ENCODE measurements at regions not wholly inside any gene's neighbourhood (a gene's known extent, or its start where the extent isn't known, plus 50 kb on each side); places are given as distances from the start of the nearest gene placed in this dataset.

DNA sequence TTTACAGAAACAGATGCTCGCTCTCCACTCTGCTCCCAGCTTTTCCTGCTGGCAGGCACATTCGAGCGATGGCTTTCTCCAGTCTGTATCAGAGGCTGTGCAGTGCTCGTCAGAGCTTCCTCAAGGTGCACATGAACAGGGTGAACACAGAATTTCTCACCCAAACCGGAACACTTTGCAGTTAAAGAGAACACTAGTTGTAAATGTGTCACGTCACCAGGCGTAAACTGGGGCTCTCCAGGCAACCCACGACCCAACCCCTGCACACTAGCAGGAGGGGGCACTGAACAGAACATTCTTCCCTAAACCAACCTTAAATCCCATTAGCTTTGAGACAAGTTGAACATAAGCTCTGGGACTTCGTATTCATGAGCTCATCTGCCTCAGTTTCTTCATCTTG, 119.0 kb downstream of the RMI2 start (continued):
- TF ChIP-seq TAF1 (IDR thresholded peaks at IDR 0.05; ENCODE audit: borderline replicate concordance, low read depth, low read length) = no peak

DNA sequence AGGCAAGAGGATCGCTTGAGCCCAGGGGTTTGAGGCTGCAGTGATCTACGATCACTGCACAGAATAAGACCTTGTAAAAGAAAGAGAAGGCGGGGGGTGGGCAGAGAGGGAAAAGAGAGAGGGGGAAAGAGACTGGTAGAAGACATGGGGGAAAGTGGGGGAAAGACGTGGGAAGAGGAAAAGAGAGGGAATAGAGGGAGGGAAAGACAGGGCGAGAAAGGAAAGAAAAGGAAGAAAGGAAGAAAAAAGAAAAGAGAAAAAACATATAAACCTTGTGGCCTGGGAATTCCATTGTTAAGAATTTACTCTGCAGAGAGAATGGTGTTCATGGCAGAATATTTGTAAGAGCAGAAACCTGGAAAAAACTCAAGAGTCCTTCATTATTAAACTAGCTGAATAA, 120.4 kb downstream of the RMI2 start:
- Histone ChIP-seq H3K27ac (ENCODE audit: control insufficient read depth, insufficient read depth) (no peak overlapping the region), H3K79me2 (ENCODE audit: control insufficient read depth, insufficient read depth, low read length) (no peaks in the 10 kb centered on the region), H3K9me3 (replicated peaks; ENCODE audit: control insufficient read depth, insufficient read depth, low read length) (no peaks in the 10 kb centered on the region), H3K9ac (ENCODE audit: control insufficient read depth, insufficient read depth, low read length) (no peak overlapping the region), H3K4me2 (ENCODE audit: control insufficient read depth, insufficient read depth) (no peak overlapping the region), H2AFZ (ENCODE audit: control insufficient read depth, low read depth, low read length) (no peak overlapping the region), H4K20me1 (ENCODE audit: control insufficient read depth, insufficient read depth) (no peaks in the 10 kb centered on the region), H3K27me3 (replicated peaks in 1 of 2; ENCODE audit: control insufficient read depth in 2 of 2, insufficient read depth in 2 of 2, low read length in 1 of 2) (no peaks in the 10 kb centered on the region), H3K36me3 (ENCODE audit: control insufficient read depth in 2 of 2, insufficient read depth in 2 of 2, low read length in 1 of 2) (no peaks in the 10 kb centered on the region), H3K4me1 (ENCODE audit: control insufficient read depth, insufficient read depth, low read length) (no peaks in the 10 kb centered on the region), H3K4me3 (no peak overlapping the region)
- no peak for DNase-seq (ENCODE audit: low read depth, low spot score)
- 58% methylated on average over 5 of the region's 5 CpGs for WGBS (ENCODE audit: insufficient coverage, insufficient replicate concordance, low lambda C conversion rate, missing lambda C conversion rate)
- no peak for ATAC-seq
- RAD21 ChIA-PET (ENCODE audit: unreplicated experiment) = interaction anchor here (0.6 kb wide), 1 partner anchor 30 kb away, joined by 4 read pairs; no protein-coding TSS in a partner anchor
- SMC1A ChIA-PET (ENCODE audit: uncharacterized antibody, unreplicated experiment) = interaction anchor here (1.3 to 1.7 kb wide), 2 partner anchors 66 to 177 kb away, joined by 3 to 4 read pairs; no protein-coding TSS in a partner anchor
- FAIRE-seq = no peak
- in situ Hi-C loops (cut with MboI) = no loop called here
- intact Hi-C loops (cut with micrococcal nuclease; ENCODE audit: unreplicated experiment) = no loop called here
- POLR2A ChIA-PET = no interaction called here
- no TSS peak for BruUV-seq (replicated peaks)
- CTCF ChIA-PET = interaction anchor here (1.4 kb wide), 1 partner anchor 42 kb away, joined by 3 read pairs; no protein-coding TSS in a partner anchor
- TF ChIP-seq MXI1 (IDR thresholded peaks at IDR 0.05; ENCODE audit: low read depth, low read length) (no peak), POU2F2 (IDR thresholded peaks at IDR 0.05; ENCODE audit: borderline replicate concordance, low read depth, low read length) (no peak), ZSCAN29 (IDR thresholded peaks at IDR 0.05) (no peak), RBBP5 (conservative IDR thresholded peaks at IDR 0.05) (no peak), EZH2 (IDR thresholded peaks at IDR 0.05; ENCODE audit: borderline replicate concordance, control insufficient read depth, low read depth, low read length) (no peak), MEF2A (IDR thresholded peaks at IDR 0.05; ENCODE audit: insufficient read depth, low read depth, low read length) (no peak), SPI1 (IDR thresholded peaks at IDR 0.05; ENCODE audit: borderline replicate concordance, insufficient read depth, low read depth, low read length) (no peak), SUPT20H (IDR thresholded peaks at IDR 0.05; ENCODE audit: borderline replicate concordance, control insufficient read depth, low read depth, low read length) (no peak), NFYA (IDR thresholded peaks at IDR 0.05; ENCODE audit: borderline replicate concordance, low read depth, low read length) (no peak), DPF2 (IDR thresholded peaks at IDR 0.05) (no peak), RCOR1 (conservative IDR thresholded peaks at IDR 0.05; ENCODE audit: low read depth, low read length) (no peak), SIX5 (IDR thresholded peaks at IDR 0.05; ENCODE audit: low read depth, low read length, severe bottlenecking) (no peak)
- TF ChIP-seq, protein P1, sequence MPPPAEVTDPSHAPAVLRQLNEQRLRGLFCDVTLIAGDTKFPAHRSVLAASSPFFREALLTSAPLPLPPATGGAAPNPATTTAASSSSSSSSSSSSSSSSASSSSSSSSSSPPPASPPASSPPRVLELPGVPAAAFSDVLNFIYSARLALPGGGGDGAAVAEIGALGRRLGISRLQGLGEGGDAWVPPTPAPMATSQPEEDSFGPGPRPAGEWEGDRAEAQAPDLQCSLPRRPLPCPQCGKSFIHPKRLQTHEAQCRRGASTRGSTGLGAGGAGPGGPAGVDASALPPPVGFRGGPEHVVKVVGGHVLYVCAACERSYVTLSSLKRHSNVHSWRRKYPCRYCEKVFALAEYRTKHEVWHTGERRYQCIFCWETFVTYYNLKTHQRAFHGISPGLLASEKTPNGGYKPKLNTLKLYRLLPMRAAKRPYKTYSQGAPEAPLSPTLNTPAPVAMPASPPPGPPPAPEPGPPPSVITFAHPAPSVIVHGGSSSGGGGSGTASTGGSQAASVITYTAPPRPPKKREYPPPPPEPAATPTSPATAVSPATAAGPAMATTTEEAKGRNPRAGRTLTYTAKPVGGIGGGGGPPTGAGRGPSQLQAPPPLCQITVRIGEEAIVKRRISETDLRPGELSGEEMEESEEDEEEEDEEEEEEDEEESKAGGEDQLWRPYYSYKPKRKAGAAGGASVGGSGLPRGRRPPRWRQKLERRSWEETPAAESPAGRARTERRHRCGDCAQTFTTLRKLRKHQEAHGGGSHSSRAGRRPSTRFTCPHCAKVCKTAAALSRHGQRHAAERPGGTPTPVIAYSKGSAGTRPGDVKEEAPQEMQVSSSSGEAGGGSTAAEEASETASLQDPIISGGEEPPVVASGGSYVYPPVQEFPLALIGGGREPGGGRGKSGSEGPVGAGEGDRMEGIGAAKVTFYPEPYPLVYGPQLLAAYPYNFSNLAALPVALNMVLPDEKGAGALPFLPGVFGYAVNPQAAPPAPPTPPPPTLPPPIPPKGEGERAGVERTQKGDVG (CRISPR knock-in tag; IDR thresholded peaks at IDR 0.05) = no peak
- TF ChIP-seq, protein P2, sequence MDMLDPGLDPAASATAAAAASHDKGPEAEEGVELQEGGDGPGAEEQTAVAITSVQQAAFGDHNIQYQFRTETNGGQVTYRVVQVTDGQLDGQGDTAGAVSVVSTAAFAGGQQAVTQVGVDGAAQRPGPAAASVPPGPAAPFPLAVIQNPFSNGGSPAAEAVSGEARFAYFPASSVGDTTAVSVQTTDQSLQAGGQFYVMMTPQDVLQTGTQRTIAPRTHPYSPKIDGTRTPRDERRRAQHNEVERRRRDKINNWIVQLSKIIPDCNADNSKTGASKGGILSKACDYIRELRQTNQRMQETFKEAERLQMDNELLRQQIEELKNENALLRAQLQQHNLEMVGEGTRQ (IDR thresholded peaks at IDR 0.05; ENCODE audit: borderline replicate concordance, low read depth, low read length) = no peak
- TF ChIP-seq, protein P3, sequence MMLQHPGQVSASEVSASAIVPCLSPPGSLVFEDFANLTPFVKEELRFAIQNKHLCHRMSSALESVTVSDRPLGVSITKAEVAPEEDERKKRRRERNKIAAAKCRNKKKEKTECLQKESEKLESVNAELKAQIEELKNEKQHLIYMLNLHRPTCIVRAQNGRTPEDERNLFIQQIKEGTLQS (IDR thresholded peaks at IDR 0.05; ENCODE audit: borderline replicate concordance, extremely low read depth, low read depth, low read length) = no peak
- TF ChIP-seq, protein P4, sequence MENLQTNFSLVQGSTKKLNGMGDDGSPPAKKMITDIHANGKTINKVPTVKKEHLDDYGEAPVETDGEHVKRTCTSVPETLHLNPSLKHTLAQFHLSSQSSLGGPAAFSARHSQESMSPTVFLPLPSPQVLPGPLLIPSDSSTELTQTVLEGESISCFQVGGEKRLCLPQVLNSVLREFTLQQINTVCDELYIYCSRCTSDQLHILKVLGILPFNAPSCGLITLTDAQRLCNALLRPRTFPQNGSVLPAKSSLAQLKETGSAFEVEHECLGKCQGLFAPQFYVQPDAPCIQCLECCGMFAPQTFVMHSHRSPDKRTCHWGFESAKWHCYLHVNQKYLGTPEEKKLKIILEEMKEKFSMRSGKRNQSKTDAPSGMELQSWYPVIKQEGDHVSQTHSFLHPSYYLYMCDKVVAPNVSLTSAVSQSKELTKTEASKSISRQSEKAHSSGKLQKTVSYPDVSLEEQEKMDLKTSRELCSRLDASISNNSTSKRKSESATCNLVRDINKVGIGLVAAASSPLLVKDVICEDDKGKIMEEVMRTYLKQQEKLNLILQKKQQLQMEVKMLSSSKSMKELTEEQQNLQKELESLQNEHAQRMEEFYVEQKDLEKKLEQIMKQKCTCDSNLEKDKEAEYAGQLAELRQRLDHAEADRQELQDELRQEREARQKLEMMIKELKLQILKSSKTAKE (IDR thresholded peaks at IDR 0.05; ENCODE audit: low read depth, poor library complexity, severe bottlenecking) = no peak

Data from GM12878 (cell line).